RWPE1 (cell line): ENCODE measurements at regions not wholly inside any gene's neighbourhood (a gene's known extent, or its start where the extent isn't known, plus 50 kb on each side); places are given as distances from the start of the nearest gene placed in this dataset.
"Not testable (repeated sequence)": the region's sequence is repeated elsewhere in the genome, so short reads cannot be mapped to it uniquely, and the experiment has no call there.

Source experiments
- CTCF ChIA-PET: fragments of 350-600 bp; sonication (Branson Sonifier 250); formaldehyde crosslinking; extraction: SDS; loops from one replicate; lab custom pipeline; 2021; lab: Yijun Ruan, JAX
- POLR2A ChIA-PET: fragments of 400-600 bp; formaldehyde crosslinking; extraction: SDS; loops from one replicate; lab custom pipeline; 2020; ENCODE audit warnings: antibody characterized with exemption; ENCODE audit not compliant: low non-redundant PET; lab: Yijun Ruan, JAX
- DNase-seq: peaks from one replicate; pipeline ENCODE4 v3.0.0; 2012; ENCODE audit warnings: low spot score
- H3K27ac ChIP-seq: fragments of 450-650 bp; 2 replicates; pipeline ENCODE4 v1.5.1; 2017
- CTCF ChIP-seq: fragments of 450-650 bp; conservative IDR thresholded peaks from 2 replicates; pipeline ENCODE4 v1.5.1; 2017; ENCODE audit warnings: low read depth, mild to moderate bottlenecking

DNA sequence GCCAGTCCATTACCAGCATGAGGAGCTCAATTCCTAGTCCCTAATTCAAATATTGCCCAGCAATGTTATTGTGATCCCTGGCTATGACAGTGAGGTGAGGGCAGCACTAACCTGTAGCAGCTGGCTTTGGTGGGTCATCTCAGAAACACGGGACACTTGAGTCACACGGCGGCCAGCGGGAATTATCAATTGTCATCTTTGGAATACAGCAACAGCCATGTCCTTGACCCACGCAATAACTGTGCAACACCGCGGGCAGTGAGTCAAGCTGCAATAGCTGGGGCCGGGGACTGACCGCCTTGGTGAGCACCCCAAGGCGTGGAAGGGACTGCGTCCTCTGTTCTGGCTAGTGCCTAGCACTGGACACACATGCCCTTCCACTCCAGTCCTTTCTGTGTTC, 62.5 kb upstream of the ALDH1B1 start:
- H3K27ac ChIP-seq: no peak overlapping the region
- no peak for DNase-seq
- CTCF ChIA-PET: no interaction called here
- POLR2A ChIA-PET: interaction anchor here (0.5 kb wide), 1 partner anchor 452 kb away, joined by 11 read pairs; no protein-coding TSS in a partner anchor
- no peak for TF ChIP-seq CTCF

- H3K27ac ChIP-seq: no peak overlapping the region
- ChIA-PET POLR2A (no interaction called here), CTCF (no interaction called here)
- TF ChIP-seq CTCF: no peak
- no peak for DNase-seq
Measured at GRCh38 chr9:38328765-38329164, 63.7 kb upstream of the ALDH1B1 start.

DNA sequence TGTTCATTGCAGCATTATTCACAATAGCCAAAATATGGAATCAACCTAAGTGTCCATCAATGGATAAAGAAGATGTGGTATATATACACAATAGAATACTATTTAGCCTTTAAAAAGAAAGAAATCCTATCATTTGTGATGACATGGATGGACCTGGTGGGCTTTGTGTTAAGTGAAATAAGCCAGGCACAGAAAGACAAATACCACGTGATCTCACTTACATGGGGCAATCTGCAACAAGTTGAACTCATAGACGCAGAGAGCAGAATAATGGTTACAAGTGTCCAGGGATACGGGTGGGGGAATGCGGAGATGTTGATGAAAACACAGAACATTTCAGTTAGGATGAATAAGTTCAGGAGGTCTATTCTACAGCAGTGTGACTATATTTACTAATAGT, 66.4 kb upstream of the ALDH1B1 start:
- ChIA-PET CTCF (no interaction called here), POLR2A (no interaction called here)
- TF ChIP-seq CTCF: no peak
- DNase-seq: no peak
- H3K27ac ChIP-seq: no peak overlapping the region

DNA sequence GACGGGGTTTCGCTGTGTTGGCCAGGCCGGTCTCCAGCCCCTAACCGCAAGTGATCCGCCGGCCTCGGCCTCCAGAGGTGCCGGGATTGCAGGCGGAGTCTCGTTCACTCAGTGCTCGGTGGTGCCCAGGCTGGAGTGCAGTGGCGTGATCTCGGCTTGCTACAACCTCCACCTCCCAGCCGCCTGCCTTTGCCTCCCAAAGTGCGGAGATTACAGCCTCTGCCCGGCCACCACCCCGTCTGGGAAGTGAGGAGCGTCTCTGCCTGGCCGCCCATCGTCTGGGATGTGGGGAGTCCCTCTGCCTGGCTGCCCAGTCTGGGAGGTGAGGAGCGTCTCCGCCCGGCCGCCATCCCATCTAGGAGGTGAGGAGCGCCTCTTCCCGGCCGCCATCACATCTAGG, 68.3 kb upstream of the ALDH1B1 start:
- CTCF ChIA-PET, H3K27ac ChIP-seq, DNase-seq, POLR2A ChIA-PET: not testable (repeated sequence)

DNA sequence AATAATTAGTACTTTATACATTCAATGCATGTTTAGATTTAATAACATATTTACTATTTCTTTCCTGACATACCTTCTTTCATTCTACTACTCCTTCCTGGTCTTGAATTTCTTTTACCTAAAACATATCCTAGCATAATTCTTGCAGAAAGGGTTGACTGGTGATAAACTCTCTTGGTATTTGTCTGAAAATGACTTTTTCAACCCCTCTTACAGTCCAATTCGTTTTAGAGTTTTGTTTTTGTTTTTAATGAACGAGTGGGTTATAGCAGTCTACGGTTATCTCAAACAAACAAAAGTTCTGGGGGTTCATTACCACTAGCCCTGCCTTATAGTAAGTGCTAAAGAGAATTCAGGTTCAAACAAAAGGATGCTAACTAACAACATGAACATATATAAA, 69.6 kb upstream of the ALDH1B1 start:
- no peak for TF ChIP-seq CTCF
- H3K27ac ChIP-seq: no peak overlapping the region
- ChIA-PET CTCF (no interaction called here), POLR2A (no interaction called here)
- no peak for DNase-seq

- TF ChIP-seq CTCF: no peak
- DNase-seq: no peak
- ChIA-PET CTCF (interaction anchor here (0.6 kb wide), 1 partner anchor 134 kb away, joined by 3 read pairs; no protein-coding TSS in a partner anchor), POLR2A (no interaction called here)
- no peak overlapping the region for H3K27ac ChIP-seq
Measured at GRCh38 chr9:38319496-38320173, 72.9 kb upstream of the ALDH1B1 start.

DNA sequence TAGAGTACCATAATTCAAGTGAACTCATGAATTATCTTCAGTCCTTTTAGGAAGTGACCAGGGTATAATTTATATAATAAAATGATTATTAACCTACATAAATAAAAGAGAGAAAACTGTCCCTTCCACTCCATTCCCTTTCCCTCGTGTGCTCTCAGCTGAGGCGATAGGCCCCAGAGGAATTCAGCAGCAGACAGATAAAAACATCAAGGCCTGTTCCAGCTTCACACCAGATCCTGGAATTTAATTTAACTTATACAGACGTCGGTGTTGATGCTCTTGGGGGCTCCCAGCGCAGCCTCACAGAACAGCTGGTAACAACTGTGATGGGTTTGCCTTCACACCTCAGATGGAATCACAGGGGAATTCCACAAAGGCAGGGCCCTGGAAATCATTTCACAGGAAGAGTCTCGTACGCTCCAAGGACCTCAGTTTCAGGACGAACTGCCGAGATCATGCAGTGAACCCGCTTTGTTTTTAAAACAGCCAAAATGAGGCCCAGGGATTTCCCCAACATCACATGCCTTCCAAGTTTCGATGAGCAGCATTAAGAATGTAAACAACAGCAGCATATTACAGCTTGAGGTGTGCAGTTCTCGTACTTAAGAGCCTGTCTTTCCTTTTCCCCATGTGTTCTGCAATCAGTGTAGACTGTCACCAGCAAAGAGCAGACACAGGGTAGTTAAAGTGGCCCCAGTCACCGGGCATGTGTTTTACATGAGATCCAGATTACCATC, 73.6 kb upstream of the ALDH1B1 start:
- CTCF ChIA-PET: interaction anchor here (0.6 kb wide), 1 partner anchor 134 kb away, joined by 3 read pairs; no protein-coding TSS in a partner anchor
- no peak for TF ChIP-seq CTCF
- H3K27ac ChIP-seq: no peak overlapping the region
- DNase-seq: no peak
- POLR2A ChIA-PET: no interaction called here
